GM21423 (cell line): ENCODE measurements at regions not wholly inside any gene's neighbourhood (a gene's known extent, or its start where the extent isn't known, plus 50 kb on each side); places are given as distances from the start of the nearest gene placed in this dataset.

Source experiments
- ATAC-seq: cut with Tn5 transposase; IDR thresholded peaks from one replicate; pipeline ENCODE4 v1.9.1; 2021; ENCODE audit warnings: mild to moderate bottlenecking, moderate library complexity; ENCODE audit not compliant: unreplicated experiment

DNA sequence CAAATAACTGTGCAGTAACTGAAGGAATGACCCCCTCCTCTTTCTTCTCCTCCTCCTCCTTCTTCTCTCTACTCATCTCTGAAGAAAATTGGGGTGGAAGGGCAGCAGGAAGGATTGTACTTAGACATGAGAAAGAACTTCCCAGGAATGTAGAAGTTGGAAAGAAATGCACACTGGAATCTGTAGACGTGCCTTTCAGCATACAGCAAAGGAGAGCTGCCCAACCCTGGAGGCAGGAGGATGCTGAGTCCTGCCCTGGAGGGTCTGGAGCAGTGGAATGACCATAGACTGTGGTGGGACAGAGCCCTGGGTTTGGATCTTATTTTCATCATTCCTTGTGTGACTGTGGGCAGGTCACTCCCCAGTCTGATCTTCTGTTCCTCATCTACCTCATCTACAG is 80.1 kb downstream of the PJA1 start:
- ATAC-seq = no peak

DNA sequence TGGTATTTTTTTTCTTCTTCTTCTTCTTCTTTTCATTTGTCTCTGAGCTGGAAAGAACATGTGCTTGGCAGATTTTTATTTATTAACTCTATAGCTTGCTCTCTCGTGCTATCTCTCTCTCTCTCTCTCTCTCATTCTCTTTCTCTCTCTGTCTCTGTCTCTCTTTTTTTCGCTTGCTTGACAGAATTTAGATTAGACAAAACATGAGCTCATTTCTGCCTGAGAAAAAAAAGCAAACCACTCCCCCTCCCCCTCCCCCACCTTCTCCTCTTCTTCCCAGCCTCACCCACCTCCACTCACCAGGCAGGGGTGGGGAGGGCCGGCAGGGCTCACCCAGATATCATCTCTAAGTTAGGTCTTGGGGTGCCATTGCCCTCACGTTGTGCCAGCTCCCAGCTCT is 81.5 kb downstream of the PJA1 start:
- no peak for ATAC-seq

DNA sequence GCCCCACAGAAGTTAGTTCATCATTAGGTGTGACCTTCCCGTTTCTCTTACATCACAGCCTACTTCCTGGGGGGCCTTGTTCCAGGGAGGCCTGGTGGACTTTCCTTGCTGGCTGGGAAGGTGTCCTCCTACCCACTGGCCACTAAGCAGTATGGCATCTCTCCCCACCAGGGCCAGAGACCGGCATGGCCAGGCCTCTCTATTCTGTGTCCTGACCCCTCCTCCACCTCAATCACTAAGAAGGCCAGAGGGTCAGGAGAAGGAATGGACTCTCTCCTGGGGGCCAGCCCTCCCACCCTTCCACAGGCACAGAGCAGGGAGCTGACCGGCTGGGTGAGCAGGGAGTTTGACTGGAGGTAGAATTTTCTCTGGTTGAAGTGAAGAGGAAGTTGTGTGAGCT is 81.9 kb downstream of the PJA1 start:
- no peak for ATAC-seq

DNA sequence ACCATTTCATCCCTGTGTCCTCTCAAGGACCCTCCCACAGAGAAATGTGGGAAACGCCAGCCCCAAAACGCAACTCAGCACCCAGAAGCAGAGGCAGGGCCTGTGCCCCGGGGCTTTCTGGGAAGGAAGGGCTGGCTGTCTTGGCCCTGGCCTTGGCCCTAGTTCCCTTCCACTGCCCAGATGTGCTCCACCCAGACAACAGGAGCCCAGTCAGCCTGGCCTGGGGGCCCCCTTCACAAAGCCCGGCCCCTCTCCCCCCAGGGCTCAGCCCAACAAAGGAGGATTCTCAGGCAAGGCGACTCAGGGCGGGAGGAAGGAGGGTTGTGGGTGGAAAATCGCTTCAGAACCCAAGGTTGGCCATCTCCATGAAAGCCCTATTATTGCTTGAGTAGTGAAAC is 82.5 kb downstream of the PJA1 start:
- ATAC-seq = no peak

DNA sequence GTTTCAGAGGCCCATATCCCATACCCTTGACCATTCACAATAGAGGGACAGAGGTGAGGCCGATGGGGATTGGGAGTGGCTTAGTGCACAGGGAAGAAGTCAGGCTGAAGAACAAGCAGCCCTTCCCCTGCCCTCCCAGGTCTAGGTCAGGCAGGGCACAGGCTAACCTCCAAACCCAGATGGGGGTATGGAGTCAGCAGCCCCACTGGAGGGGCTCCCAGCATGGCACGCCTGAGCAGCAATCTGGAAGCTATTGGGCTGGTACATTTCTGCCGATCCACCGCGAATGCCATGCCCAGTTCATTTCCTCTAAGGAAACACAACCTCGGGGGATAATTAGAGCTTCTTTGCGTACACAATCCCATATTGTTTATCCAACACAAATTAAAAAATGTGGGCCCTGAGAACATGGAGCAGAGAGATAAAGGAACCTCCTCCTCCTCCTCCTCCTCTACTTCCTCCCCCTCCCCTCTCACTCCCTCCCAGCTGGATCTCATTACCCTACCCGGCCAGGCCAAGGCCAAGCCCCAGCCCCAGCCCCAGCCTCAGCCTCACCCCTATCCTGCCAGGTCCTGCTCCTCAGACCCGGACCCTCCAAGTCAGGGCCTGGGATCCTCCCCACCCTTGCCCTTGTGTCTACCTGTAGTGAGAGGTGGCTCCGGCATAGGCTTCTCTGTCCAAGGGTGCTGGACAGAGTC is 83.0 kb downstream of the PJA1 start:
- ATAC-seq = no peak

DNA sequence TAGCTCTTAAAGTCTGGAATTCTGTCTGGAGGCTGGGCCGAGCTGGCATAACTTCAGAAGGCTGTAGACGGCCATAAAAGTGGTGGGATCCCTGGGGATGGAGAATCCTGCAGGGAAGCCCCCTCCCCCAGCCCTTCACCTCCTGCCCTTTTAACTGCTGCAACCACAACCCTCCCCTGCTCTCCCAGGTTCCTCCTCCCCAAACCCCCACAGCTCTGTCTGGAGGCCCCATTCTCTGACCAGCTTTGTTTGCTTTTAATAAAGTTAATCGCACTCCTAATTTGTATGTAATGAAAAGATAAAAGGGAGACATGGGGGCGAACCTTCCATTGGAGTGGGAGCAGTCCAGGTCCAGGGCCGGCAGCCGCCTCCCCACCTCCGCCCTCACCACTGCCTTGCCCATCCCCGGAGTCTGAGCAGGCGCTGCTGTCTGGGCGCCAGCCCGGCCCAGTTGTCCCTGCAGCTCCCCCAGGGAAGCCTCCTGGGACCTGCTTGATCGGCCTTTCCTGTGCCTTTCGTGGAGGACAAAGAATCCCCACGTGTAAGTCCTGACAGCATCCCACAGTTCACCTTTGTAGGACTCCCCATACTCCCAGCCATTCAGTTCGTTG is 84.3 kb downstream of the PJA1 start:
- no peak for ATAC-seq

DNA sequence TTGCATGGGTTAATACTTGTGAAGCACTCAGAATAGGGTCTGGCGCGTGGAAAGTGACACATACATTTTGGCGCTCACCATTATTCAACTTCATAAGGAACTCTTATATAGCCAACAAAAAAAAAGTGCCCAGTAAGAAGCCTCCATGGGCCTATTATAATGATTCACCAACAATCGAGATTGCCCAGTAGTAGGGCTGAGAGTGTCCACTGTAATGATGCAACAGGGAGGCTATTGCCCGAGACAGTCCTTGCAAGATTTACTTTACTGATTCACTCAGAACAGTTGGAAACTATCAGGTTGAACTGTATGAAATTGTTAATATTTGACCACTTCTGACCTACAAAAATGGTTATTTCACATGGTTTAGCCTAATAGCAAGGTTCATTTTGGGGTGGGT is 86.0 kb downstream of the PJA1 start:
- no peak for ATAC-seq

DNA sequence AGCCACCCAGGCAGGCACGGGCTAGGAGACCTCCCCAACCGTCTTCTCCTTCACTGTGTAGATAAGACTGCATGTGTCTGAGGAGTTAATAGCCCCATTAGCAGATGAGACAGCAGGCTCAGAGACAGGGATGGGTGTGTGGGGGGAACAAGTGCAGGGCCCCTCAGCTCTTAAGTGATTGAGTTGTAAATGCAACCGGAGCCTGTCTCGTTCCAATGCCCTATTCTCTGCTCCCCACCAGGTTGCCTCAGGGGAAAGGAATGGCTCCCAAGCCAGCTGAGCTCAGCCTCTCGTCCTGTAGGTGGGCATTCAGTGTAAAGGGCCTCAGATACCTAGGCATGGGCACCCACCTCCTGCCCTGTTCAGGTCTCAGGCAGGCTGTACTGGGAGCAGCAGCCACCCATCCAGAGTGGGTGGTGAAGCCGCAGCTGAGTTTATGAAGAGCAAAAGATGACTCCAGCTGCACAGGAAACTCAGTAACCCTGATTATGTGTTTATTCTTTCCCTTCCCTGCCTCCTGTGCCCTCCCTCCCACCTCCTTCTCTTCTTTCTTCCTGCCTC is 87.3 kb downstream of the PJA1 start:
- ATAC-seq = no peak

DNA sequence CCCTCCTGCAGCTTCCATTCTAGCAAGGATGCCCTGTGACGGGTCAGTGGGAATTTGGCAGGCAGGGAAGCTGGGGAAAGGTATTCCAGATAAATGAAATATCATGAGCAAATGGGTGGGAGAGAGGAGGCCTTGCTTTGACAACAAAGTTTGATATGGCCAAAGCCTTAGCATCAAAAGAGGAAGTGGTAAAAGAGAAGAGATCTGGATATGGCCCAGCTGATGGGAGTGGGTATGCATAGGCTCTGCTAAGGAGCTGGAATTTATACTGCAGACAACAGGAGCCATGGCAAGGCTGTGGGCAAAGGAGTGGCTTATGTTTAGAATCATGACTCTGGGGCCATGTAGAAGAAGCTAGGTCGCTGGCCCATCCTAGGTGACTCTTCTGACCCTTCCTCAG is 89.2 kb downstream of the PJA1 start:
- ATAC-seq = no peak

DNA sequence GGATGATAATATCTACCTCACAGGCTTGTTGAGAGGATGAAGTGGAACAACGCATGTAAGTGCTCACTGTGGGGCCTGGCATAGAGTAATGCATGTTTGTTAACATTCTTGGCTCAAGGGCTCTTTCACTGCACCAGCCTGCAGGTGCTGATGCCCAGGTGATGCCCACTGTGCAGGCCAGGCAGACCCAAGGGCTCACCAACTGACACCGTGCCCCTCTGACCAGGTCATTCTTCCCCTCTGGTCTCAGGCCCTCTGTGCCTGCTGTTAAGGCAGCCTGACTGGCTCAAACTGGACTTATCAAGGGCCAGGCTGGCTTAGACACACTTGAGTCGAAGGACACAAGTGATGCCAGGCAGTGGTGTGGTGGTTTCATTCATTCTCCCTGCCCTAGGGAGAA is 90.5 kb downstream of the PJA1 start:
- ATAC-seq = no peak

DNA sequence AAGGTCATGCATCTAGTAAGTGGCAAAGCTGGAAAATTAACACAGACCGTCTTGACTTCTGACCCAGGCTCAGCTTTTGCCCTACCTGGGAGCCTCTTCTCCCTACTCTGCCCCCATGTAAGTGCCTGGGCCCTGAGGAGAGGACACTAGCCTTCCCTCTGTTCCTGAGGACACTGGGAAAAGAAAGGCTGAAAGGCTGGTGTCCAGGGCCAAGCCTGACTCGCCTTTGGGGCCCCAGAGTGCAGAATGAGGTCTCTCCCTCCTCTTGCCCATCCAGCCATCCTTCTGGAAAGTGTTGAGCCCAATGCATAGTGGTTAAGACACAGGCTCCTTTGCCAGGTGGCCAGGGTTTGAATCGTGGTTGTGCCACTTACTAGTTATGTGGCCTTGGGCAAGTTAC is 91.5 kb downstream of the PJA1 start:
- ATAC-seq = no peak

DNA sequence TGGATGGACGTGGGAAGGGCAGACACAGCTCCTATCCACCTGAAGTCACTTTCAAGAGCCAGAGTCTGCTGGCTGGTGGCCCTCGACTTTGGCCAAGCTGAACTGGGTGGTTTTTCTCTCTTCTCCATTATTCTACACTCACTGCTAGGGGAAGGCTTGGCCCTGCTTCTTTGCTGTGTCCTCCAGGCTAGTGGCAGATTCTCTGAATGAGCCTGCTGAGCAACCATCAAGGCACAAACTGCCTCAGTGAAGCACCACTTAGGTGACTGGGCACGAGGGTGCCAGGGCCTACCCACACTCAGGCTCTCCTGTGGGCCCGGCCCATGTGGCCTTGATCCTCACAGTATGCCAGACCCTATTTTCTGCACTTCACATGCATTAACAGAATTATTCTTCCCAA is 92.0 kb downstream of the PJA1 start:
- no peak for ATAC-seq

DNA sequence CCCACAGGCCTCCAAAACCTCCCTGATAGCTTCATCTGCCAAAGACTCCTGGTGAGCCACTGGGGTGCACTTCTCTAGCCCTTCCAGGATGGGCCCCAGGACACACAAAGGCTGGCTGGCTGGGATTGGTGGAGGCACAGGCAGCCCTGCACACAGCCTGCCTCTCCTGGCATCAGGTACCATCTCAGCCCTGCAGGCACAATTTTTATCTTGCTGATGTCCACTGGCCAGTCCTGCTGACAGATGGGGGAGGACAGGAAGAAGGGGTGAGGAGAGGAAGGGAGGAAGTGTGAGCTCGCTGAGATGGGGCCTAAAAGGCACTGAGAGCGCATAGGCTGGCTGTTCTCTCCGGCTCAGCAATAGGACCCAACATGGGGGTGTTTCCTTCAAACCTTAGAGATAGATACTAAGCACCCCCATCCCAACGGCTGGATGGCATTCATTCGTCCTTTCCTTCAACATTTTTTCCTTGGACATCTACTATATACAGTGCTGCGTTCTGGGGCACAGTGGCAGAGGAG is 92.7 kb downstream of the PJA1 start:
- no peak for ATAC-seq

DNA sequence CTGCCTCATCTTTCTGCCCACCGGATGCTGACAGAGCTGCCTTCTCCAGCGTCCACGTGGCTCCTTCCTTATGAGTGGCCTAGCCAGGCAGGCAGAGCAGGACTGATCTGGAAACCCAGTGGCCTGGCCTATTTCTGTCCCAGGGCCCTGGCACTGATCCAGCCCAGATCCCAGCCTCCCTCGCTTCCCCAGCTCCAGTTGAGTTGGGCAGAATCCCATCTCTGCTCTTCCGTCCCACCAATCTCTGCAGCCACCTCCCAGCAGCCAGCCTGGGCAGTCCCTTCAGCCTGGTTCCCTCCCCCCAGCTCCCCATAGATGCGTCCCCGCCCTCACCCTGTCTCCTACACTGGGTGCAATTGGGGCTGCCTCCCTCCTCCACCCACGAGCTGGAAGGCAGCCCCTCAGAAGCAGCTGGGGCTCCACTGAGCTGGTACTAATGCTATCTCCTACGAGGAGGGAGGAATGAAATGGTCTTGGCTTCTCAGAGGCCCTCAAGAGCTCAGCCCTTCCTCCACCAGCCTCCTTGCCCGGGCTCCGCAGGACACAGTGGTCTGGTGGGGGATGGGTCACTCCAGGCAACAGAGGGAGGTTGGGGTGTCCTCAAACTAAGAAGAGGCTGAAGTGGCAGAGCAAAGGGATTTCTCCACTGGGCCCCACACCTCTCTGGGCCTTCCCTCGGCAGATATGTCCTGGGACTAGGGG is 94.2 kb downstream of the PJA1 start:
- no peak for ATAC-seq

DNA sequence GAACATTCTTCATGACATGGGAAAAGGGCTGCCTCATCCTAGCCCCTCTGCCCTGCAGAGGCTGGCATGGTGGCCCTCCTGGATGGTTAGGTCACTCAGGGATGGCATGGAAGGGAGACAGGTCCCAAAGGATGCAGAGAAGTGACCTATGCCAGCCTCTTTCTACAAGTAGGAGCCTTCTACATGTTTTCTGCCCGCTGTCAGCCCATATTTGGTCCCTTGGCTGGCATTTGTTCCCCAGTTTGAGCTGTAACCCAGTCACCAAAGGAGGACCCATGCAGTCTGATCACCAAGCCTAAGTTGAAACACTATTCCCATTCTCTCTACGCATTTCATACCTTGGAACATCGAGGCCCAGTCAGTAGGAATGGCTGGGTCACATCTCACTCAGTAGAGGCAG is 95.4 kb downstream of the PJA1 start:
- no peak for ATAC-seq

DNA sequence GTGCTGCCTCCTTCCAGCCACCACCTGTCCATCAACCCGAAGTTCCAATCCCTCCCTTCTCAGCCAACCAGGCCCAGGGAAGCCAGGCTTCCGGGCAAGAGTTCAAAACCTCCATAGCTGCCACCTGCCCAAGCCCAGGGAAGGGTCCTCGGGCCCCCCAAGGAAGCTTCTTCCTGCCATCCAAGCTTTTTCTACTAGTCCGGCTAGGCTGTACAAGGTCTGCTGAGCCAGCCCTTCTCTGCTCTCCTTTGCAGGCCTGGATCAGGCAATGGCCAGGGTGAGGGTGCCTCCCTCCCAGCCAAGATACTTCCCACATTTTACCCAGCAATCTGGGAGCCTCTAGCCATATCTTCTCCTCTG is 96.2 kb downstream of the PJA1 start:
- ATAC-seq = no peak

DNA sequence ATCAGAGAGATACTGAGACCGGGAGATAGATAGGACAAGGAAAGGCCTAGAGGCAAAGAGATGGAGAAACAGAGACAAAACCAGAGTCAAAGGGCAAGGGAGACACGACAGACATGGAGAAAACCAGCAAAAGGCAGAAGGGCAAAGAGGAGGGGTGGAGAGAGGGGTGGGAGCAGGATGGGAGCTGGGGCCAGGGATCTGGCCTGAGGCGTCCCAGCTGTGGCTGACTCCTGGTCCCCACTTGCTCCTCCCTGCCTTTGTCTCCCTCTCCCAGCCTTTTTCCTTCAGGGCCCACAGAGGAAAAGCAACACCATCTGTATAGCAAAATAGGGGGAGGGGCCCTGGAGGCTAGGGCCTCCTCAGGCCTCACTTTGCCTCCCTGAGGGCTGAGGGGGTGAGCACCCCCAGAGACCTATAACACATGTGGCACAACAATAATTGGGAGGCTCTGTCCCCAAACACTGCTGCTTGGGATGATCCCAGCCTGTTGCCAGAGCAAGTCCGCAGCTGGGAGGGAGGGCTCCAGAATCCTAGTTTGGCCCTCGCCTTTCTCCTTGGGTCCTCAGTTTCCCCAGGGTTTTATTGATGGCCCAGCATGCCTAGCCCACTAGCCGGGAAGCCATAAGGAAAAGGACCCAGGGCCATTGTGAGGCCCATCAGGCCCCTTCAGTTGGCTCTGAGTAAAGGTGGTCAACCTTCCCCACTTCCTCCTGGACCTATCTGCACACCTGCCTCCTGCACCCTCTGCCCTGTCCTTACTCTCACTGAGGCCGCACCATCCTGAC is 96.8 kb downstream of the PJA1 start:
- ATAC-seq = no peak

DNA sequence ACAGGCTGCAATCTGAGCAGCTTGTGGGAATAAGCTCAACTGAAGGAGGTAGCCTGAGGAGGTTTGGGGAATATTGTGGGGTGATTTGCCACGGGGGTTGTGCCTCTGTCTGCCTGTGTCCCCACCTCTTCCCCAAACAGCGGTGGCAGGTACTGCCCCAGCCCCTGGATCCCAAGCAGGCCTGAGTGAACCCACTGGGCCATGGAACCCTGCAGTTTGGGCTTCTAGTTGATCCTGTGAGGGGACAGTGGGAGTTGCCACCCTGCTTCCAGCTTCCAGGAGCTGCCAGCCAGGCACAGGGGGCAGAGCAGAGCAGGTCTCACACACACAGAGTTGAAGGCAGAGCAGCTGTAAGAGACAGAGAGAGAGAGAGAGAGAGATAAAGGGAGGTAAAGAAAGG is 97.4 kb downstream of the PJA1 start:
- ATAC-seq = no peak

DNA sequence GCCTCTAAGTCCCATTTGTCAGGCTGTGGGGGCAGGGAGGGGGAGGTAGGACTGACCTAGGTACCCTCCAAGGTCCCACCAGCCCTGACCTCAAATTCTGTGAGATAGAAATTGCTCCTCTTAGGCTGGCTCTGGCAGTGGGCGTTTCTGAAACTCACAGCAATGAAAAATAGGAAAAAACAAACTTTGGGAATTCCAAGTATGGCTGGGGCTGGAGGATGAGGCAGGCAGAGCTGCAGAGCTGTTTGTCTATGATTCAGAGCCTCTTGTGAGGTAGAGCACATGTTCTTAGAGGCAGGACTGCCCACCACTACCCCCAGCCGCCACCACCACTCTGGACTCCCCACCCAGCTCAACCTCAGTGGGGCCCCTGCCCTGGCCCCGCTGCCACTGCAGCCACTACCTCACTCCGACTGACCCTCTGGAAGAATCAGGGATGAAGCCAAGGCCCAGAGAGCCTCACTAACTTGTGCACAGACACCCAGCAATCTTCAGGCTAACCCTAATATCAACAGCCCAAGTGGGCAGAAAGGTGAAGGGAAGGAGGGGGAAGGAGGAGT is 98.2 kb downstream of the PJA1 start:
- ATAC-seq = no peak

DNA sequence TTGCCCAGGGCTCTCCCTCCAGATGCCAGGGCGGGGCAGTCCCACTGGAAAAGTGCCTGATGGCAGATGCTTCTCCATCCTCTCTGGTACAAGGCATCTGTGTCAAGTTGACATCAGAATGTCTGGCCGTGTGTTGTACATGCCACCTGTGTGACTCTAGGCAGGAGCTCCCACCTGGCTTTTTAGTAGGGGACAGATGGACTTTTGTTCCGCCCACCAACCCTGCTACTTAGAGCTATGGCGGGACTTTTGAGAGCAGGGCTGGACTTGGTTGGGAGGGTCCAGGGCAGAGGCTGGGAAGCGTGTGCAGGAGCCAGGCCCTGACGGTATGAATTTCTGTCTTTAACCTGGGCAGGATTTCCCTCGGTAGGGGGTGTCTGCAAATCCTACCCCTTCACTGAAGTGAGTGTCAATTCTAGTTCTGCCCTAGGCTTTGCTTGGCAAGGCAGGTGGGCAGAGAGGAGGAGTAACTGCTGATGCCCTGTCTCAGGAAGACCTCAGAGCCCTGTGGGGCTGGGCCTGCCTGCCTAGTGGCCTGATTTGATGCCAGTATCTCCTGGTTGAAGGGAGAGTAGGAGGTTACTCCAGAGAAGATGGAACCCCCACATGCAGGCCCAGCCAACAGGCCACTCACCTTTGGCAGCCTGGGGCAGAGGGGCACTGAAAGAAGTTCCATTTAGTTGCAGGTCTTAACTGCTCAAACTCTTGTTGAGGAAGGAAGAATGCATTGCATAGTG is 99.1 kb downstream of the PJA1 start:
- no peak for ATAC-seq
